Left lung (tissue), 4 donors: ENCODE measurements at regions not wholly inside any gene's neighbourhood (a gene's known extent, or its start where the extent isn't known, plus 50 kb on each side); places are given as distances from the start of the nearest gene placed in this dataset.
"Not testable (repeated sequence)": the region's sequence is repeated elsewhere in the genome, so short reads cannot be mapped to it uniquely, and the experiment has no call there.

Source experiments
- ATAC-seq: fragments of 200-7000 bp; cut with Tn5 transposase; one replicate; pipeline ENCODE4 v1.9.1; 2020; ENCODE audit warnings: moderate library complexity
- DNase-seq, 4 donors: peaks; one replicate each; pipeline ENCODE4 v3.0.0-alpha.2; 2013 to 2020
- H3K27ac ChIP-seq, 2 donors: fragments of 200-600 bp; sonication (generic) in 1 of 2; one replicate each; pipeline versions ENCODE4 v1.5.0 to v1.8.0; 2020 to 2021
- H3K27me3 ChIP-seq, 2 donors: fragments of 200-600 bp; sonication (generic) in 1 of 2; one replicate each; pipeline versions ENCODE4 v1.5.0 to v1.8.0; 2020 to 2021
- H3K36me3 ChIP-seq, 2 donors: fragments of 200-600 bp; sonication (generic) in 1 of 2; one replicate each; pipeline versions ENCODE4 v1.5.0 to v1.8.0; 2020 to 2021
- H3K4me1 ChIP-seq, 2 donors: fragments of 200-600 bp; one replicate each; pipeline ENCODE4 v1.8.0; 2021
- H3K4me3 ChIP-seq, 2 donors: fragments of 200-600 bp; sonication (generic) in 1 of 2; one replicate each; pipeline versions ENCODE4 v1.5.0 to v1.8.0; 2020 to 2021; ENCODE audit warnings: mild to moderate bottlenecking in 1 of 2
- H3K9me3 ChIP-seq, 2 donors: fragments of 200-600 bp; sonication (generic) in 1 of 2; one replicate each; pipeline versions ENCODE4 v1.5.0 to v1.8.0; 2020 to 2021
- CTCF ChIP-seq, 2 donors: fragments of 200-600 bp; sonication (generic) in 1 of 2; IDR thresholded peaks; one replicate each; pipeline versions ENCODE4 v1.5.0 to v1.8.0; 2021; ENCODE audit warnings: antibody characterized with exemption in 2 of 2
- intact Hi-C, 2 donors: fragments of 100-400 bp; cut with DNase I; formaldehyde crosslinking; loops; one replicate each; pipeline versions ENCODE4 v1.11.2 to v1.14.2; 2022
- donor health status: DM: no; HTN: yes; CAD: no.
- donor health status: DM: no; HTN: no; CAD: no.

- intact Hi-C loops: no loop called here
- H3K4me1 ChIP-seq: no peaks in the 10 kb centered on the region
- no peak overlapping the region for H3K4me3 ChIP-seq
- H3K27ac ChIP-seq: no peak overlapping the region
- peaks cover 0 to 24% of the 10 kb centered on the region in 2 donors for H3K9me3 ChIP-seq
- no peak for ATAC-seq
- peak in 2 of 4 donors; percentile 9 to 33 for DNase-seq
- TF ChIP-seq CTCF (IDR thresholded peaks at IDR 0.05): no peak
- no peaks in the 10 kb centered on the region for H3K27me3 ChIP-seq
- H3K36me3 ChIP-seq: no peaks in the 10 kb centered on the region
These were observed 1802.5 kb downstream of the EFNA5 start for GRCh38 chr5:105868038-105868780.

GRCh38 chr5:105865834-105866233, 1804.9 kb downstream of the EFNA5 start:
- H3K9me3 ChIP-seq: peaks cover 0 to 24% of the 10 kb centered on the region in 2 donors
- TF ChIP-seq CTCF (IDR thresholded peaks at IDR 0.05): no peak
- H3K27ac ChIP-seq: no peak overlapping the region
- ATAC-seq: no peak
- no peak overlapping the region for H3K4me3 ChIP-seq
- DNase-seq: no peak
- H3K27me3 ChIP-seq: no peaks in the 10 kb centered on the region
- no peaks in the 10 kb centered on the region for H3K36me3 ChIP-seq
- no peaks in the 10 kb centered on the region for H3K4me1 ChIP-seq
- intact Hi-C loops: no loop called here

- H3K27ac ChIP-seq, H3K4me1 ChIP-seq, H3K9me3 ChIP-seq, H3K4me3 ChIP-seq, H3K27me3 ChIP-seq, ATAC-seq, intact Hi-C loops, H3K36me3 ChIP-seq: not testable (repeated sequence)
- peak in 1 of 4 donors; percentile 63 for DNase-seq
These were observed 1811.4 kb downstream of the EFNA5 start for GRCh38 chr5:105859350-105859749.

- TF ChIP-seq CTCF (IDR thresholded peaks at IDR 0.05): no peak
- H3K36me3 ChIP-seq: no peaks in the 10 kb centered on the region
- H3K4me1 ChIP-seq: no peaks in the 10 kb centered on the region
- H3K27me3 ChIP-seq: no peaks in the 10 kb centered on the region
- no peak for ATAC-seq
- H3K27ac ChIP-seq: no peak overlapping the region
- no peak for DNase-seq
- H3K4me3 ChIP-seq: no peak overlapping the region
- intact Hi-C loops: no loop called here
- H3K9me3 ChIP-seq: no peaks in the 10 kb centered on the region
These were observed 1821.0 kb downstream of the EFNA5 start for GRCh38 chr5:105849701-105850100.

GRCh38 chr5:105840800-105841199, 1829.9 kb downstream of the EFNA5 start:
- Histone ChIP-seq H3K4me3 (no peak overlapping the region), H3K36me3 (no peaks in the 10 kb centered on the region), H3K9me3 (peaks cover 0 to 4% of the 10 kb centered on the region in 2 donors), H3K4me1 (no peaks in the 10 kb centered on the region), H3K27me3 (no peaks in the 10 kb centered on the region), H3K27ac (no peak overlapping the region)
- no peak for TF ChIP-seq CTCF (IDR thresholded peaks at IDR 0.05)
- intact Hi-C loops: no loop called here
- ATAC-seq (no peak), DNase-seq (no peak)

GRCh38 chr5:105836887-105837286, 1833.8 kb downstream of the EFNA5 start:
- no peak overlapping the region for H3K27ac ChIP-seq
- ATAC-seq: no peak
- H3K9me3 ChIP-seq: peaks cover 0 to 4% of the 10 kb centered on the region in 2 donors
- no peaks in the 10 kb centered on the region for H3K4me1 ChIP-seq
- no peaks in the 10 kb centered on the region for H3K36me3 ChIP-seq
- no peak overlapping the region for H3K4me3 ChIP-seq
- intact Hi-C loops: no loop called here
- TF ChIP-seq CTCF (IDR thresholded peaks at IDR 0.05): no peak
- no peaks in the 10 kb centered on the region for H3K27me3 ChIP-seq
- DNase-seq: no peak
